ENCODE measurements at regions not wholly inside any gene's neighbourhood (a gene's known extent, or its start where the extent isn't known, plus 50 kb on each side); places are given as distances from the start of the nearest gene placed in this dataset.

- WGBS (ENCODE audit: insufficient coverage, low coverage, missing lambda C conversion rate) = 0% methylated on average over 2 of the region's 2 CpGs
- H3K9me3 ChIP-seq (replicated peaks; ENCODE audit: control insufficient read depth, insufficient read depth, low read depth, low read length) = no peaks in the 10 kb centered on the region
- no peaks in the 10 kb centered on the region for H3K36me3 ChIP-seq (ENCODE audit: control insufficient read depth, insufficient read depth, low read length)
- no peak overlapping the region for H3K4me2 ChIP-seq (ENCODE audit: insufficient read depth, low read length)
- H3K9ac ChIP-seq (ENCODE audit: insufficient read depth in 1 of 2, low read depth in 2 of 2, low read length in 2 of 2) = no peak overlapping the region
- no peaks in the 10 kb centered on the region for H3K4me1 ChIP-seq (replicated peaks in 1 of 2; ENCODE audit: control insufficient read depth in 2 of 2, insufficient read depth in 2 of 2, low read length in 2 of 2)
- ChIA-PET CTCF (ENCODE audit: low intra/inter-chr PET ratio) (no interaction called here), POLR2A (no interaction called here)
- in situ Hi-C loops (cut with MboI) = no loop called here
- ATAC-seq (no peak), DNase-seq (ENCODE audit: extremely low read depth in 1 of 4, low spot score in 3 of 4) (no peak), FAIRE-seq (no peak)
- intact Hi-C loops (cut with micrococcal nuclease) = loop anchor here (5.0 to 10.0 kb wide), 2 partner anchors 182 to 465 kb away; no protein-coding TSS in a partner anchor
- BruUV-seq (replicated peaks) = no TSS peak
- no peak overlapping the region for H3K4me3 ChIP-seq
- H3K27me3 ChIP-seq (ENCODE audit: control insufficient read depth in 2 of 2, insufficient read depth in 2 of 2, low read length in 2 of 2) = no peaks in the 10 kb centered on the region; a peak in 1 of 5 replicates
- no peak overlapping the region for H2AFZ ChIP-seq (ENCODE audit: low read depth, low read length)
- no peaks in the 10 kb centered on the region for H3K79me2 ChIP-seq (ENCODE audit: control insufficient read depth, insufficient read depth, low read length)
- H3K27ac ChIP-seq (ENCODE audit: extremely low read depth, low read depth, low read length) = no peak overlapping the region
- H3K9me1 ChIP-seq (ENCODE audit: control insufficient read depth, insufficient read depth, low read length) = no peaks in the 10 kb centered on the region
- H4K20me1 ChIP-seq (replicated peaks; ENCODE audit: control insufficient read depth, insufficient read depth, low read length) = no peaks in the 10 kb centered on the region
- no peak for TF ChIP-seq POLR3G (IDR thresholded peaks at IDR 0.05; ENCODE audit: extremely low read depth, insufficient read length, insufficient replicate concordance)
- no peak for TF ChIP-seq SMARCC2 (IDR thresholded peaks at IDR 0.05; ENCODE audit: low read depth)
- TF ChIP-seq NFE2L1 (tag; IDR thresholded peaks at IDR 0.05; ENCODE audit: borderline replicate concordance, low read depth) = peak; percentile 68
- peak; percentile 50; the same call in 1 of the 2 replicates for TF ChIP-seq MAFK (IDR thresholded peaks at IDR 0.05; ENCODE audit: low read length)
- peak; percentile 59; the same call in 1 of the 2 replicates for TF ChIP-seq C11orf30 (IDR thresholded peaks at IDR 0.05; ENCODE audit: low read depth)
- peak; percentile 76 for TF ChIP-seq ZNF316 (IDR thresholded peaks at IDR 0.05)
- no peak for TF ChIP-seq ETS1 (conservative IDR thresholded peaks at IDR 0.05; ENCODE audit: control insufficient read depth, low read depth, low read length)
- no peak for TF ChIP-seq RBM39 (optimal IDR thresholded peaks at IDR 0.05; ENCODE audit: low read depth, low read length)
- TF ChIP-seq BCL6 (CRISPR knock-in tag; IDR thresholded peaks at IDR 0.05) = no peak
- TF ChIP-seq MAFF (IDR thresholded peaks at IDR 0.05; ENCODE audit: low read length) = peak; percentile 29; the same call in 1 of the 2 replicates
- no peak for TF ChIP-seq NELFE (IDR thresholded peaks at IDR 0.05; ENCODE audit: insufficient read depth, insufficient read length)
- TF ChIP-seq, protein P1, sequence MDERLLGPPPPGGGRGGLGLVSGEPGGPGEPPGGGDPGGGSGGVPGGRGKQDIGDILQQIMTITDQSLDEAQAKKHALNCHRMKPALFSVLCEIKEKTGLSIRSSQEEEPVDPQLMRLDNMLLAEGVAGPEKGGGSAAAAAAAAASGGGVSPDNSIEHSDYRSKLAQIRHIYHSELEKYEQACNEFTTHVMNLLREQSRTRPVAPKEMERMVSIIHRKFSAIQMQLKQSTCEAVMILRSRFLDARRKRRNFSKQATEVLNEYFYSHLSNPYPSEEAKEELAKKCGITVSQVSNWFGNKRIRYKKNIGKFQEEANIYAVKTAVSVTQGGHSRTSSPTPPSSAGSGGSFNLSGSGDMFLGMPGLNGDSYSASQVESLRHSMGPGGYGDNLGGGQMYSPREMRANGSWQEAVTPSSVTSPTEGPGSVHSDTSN (CRISPR knock-in tag; IDR thresholded peaks at IDR 0.05; ENCODE audit: low read depth) = no peak
- TF ChIP-seq, protein P1 (tag; conservative IDR thresholded peaks at IDR 0.05; ENCODE audit: low read depth) = no peak
- no peak for TF ChIP-seq HEY1 (CRISPR knock-in tag; IDR thresholded peaks at IDR 0.05; ENCODE audit: borderline replicate concordance)
- peak; percentile 49 for TF ChIP-seq NFE2 (IDR thresholded peaks at IDR 0.05; ENCODE audit: low read depth)
- TF ChIP-seq CHD2 (IDR thresholded peaks at IDR 0.05; ENCODE audit: low read depth, low read length) = no peak
- TF ChIP-seq FUS (optimal IDR thresholded peaks at IDR 0.05; ENCODE audit: low read depth, low read length) = no peak
- TF ChIP-seq YBX1 (IDR thresholded peaks at IDR 0.05) = no peak
- TF ChIP-seq ZNF785 (CRISPR knock-in tag; IDR thresholded peaks at IDR 0.05) = no peak
- TF ChIP-seq ZNF431 (CRISPR knock-in tag; IDR thresholded peaks at IDR 0.05) = no peak
- no peak for TF ChIP-seq ADNP (tag; IDR thresholded peaks at IDR 0.05)
- no peak for TF ChIP-seq PHF20 (IDR thresholded peaks at IDR 0.05; ENCODE audit: partially characterized antibody)
- TF ChIP-seq MTA2 (IDR thresholded peaks at IDR 0.05; ENCODE audit: low read depth) = no peak
- TF ChIP-seq ZNF778 (CRISPR knock-in tag; IDR thresholded peaks at IDR 0.05) = no peak
- TF ChIP-seq GTF2F1 (IDR thresholded peaks at IDR 0.05; ENCODE audit: low read depth, low read length) = no peak
Measured at GRCh38 chr13:97577026-97577425, 143.1 kb downstream of the RAP2A start.

Data from K562 (cell line).